GM19455 (cell line): ENCODE measurements at regions not wholly inside any gene's neighbourhood (a gene's known extent, or its start where the extent isn't known, plus 50 kb on each side); places are given as distances from the start of the nearest gene placed in this dataset.
"Not testable (repeated sequence)": the region's sequence is repeated elsewhere in the genome, so short reads cannot be mapped to it uniquely, and the experiment has no call there.

Experiments
- ATAC-seq: cut with Tn5 transposase; IDR thresholded peaks from one replicate; pipeline ENCODE4 v1.9.1; 2021; ENCODE audit not compliant: unreplicated experiment

- ATAC-seq = no peak
Measured at GRCh38 chr13:84816567-84817105, 934.4 kb upstream of the SLITRK1 start.

- ATAC-seq = no peak
Measured at GRCh38 chr13:84812789-84813188, 930.5 kb upstream of the SLITRK1 start.

GRCh38 chr13:84812078-84812477, 929.8 kb upstream of the SLITRK1 start:
- no peak for ATAC-seq

- no peak for ATAC-seq
Measured at GRCh38 chr13:84810781-84811180, 928.5 kb upstream of the SLITRK1 start.

- ATAC-seq = no peak
Measured at GRCh38 chr13:84802073-84802472, 919.8 kb upstream of the SLITRK1 start.

- ATAC-seq = no peak
Measured at GRCh38 chr13:84784443-84785153, 902.3 kb upstream of the SLITRK1 start.

GRCh38 chr13:84777316-84777715, 895.0 kb upstream of the SLITRK1 start:
- no peak for ATAC-seq

GRCh38 chr13:84776593-84776992, 894.3 kb upstream of the SLITRK1 start:
- ATAC-seq = no peak

GRCh38 chr13:84775920-84776319, 893.6 kb upstream of the SLITRK1 start:
- not testable (repeated sequence) for ATAC-seq

GRCh38 chr13:84774111-84774510, 891.8 kb upstream of the SLITRK1 start:
- no peak for ATAC-seq

- ATAC-seq = no peak
Measured at GRCh38 chr13:84760956-84761355, 878.7 kb upstream of the SLITRK1 start.

GRCh38 chr13:84749126-84749525, 866.9 kb upstream of the SLITRK1 start:
- ATAC-seq = no peak

- no peak for ATAC-seq
Measured at GRCh38 chr13:84745051-84745551, 862.8 kb upstream of the SLITRK1 start.

GRCh38 chr13:84744203-84744602, 861.9 kb upstream of the SLITRK1 start:
- ATAC-seq = no peak

GRCh38 chr13:84741253-84741652, 859.0 kb upstream of the SLITRK1 start:
- ATAC-seq = no peak

GRCh38 chr13:84739021-84739420, 856.7 kb upstream of the SLITRK1 start:
- no peak for ATAC-seq

- no peak for ATAC-seq
Measured at GRCh38 chr13:84737661-84738060, 855.4 kb upstream of the SLITRK1 start.

- no peak for ATAC-seq
Measured at GRCh38 chr13:84730376-84730775, 848.1 kb upstream of the SLITRK1 start.

GRCh38 chr13:84705982-84706710, 823.9 kb upstream of the SLITRK1 start:
- ATAC-seq = no peak

- ATAC-seq = no peak
Measured at GRCh38 chr13:84702174-84702573, 819.9 kb upstream of the SLITRK1 start.

- not testable (repeated sequence) for ATAC-seq
Measured at GRCh38 chr13:84697591-84697990, 815.3 kb upstream of the SLITRK1 start.

- ATAC-seq = no peak
Measured at GRCh38 chr13:84686973-84687372, 804.7 kb upstream of the SLITRK1 start.
